GM23338 (cell line): ENCODE measurements at regions not wholly inside any gene's neighbourhood (a gene's known extent, or its start where the extent isn't known, plus 50 kb on each side); places are given as distances from the start of the nearest gene placed in this dataset.

Source experiments
- ATAC-seq: fragments of 200-7000 bp; cut with Tn5 transposase; 3 replicates; pipeline ENCODE4 v1.9.1; 2020
- DNase-seq: peaks from one replicate; pipeline ENCODE4 v3.0.0-alpha.2; 2015; ENCODE audit warnings: low spot score
- H2AFZ ChIP-seq: fragments of 200-600 bp; sonication (generic); 2 replicates; pipeline ENCODE4 v1.8.0; 2016; ENCODE audit warnings: antibody characterized with exemption, mild to moderate bottlenecking, moderate library complexity
- H3F3A ChIP-seq: fragments of 200-600 bp; sonication (generic); replicated peaks from 2 replicates; pipeline ENCODE4 v1.8.0; 2017; ENCODE audit warnings: antibody characterized with exemption, mixed run types, low read depth
- H3K27ac ChIP-seq: fragments of 200-600 bp; sonication (generic); 2 replicates; pipeline ENCODE4 v1.6.1; 2016; ENCODE audit warnings: low read depth
- H3K27me3 ChIP-seq: fragments of 200-600 bp; sonication (generic); 2 replicates; pipeline ENCODE4 v1.8.0; 2016; ENCODE audit warnings: mild to moderate bottlenecking, mixed run types, moderate library complexity; ENCODE audit not compliant: insufficient read depth
- H3K36me3 ChIP-seq: fragments of 200-600 bp; sonication (generic); 2 replicates; pipeline ENCODE4 v1.8.0; 2016; ENCODE audit warnings: mild to moderate bottlenecking; ENCODE audit not compliant: insufficient read depth
- H3K4me1 ChIP-seq: fragments of 200-600 bp; sonication (generic); 2 replicates; pipeline ENCODE4 v1.8.0; 2016; ENCODE audit warnings: mild to moderate bottlenecking, moderate library complexity; ENCODE audit not compliant: insufficient read depth
- H3K4me2 ChIP-seq: fragments of 200-600 bp; sonication (generic); 2 replicates; pipeline ENCODE4 v1.7.1; 2017; ENCODE audit warnings: mixed run types
- H3K4me3 ChIP-seq: fragments of 200-600 bp; sonication (generic); 2 replicates; pipeline ENCODE4 v1.6.1; 2016; ENCODE audit warnings: mixed run types
- H3K79me2 ChIP-seq: fragments of 200-600 bp; sonication (generic); replicated peaks from 2 replicates; pipeline ENCODE4 v1.8.0; 2017; ENCODE audit warnings: mild to moderate bottlenecking; ENCODE audit not compliant: insufficient read depth
- H3K9me2 ChIP-seq: fragments of 200-600 bp; sonication (generic); 2 replicates; pipeline ENCODE4 v1.8.0; 2017; ENCODE audit not compliant: insufficient read depth
- H4K20me1 ChIP-seq: fragments of 200-600 bp; sonication (generic); replicated peaks from 2 replicates; pipeline ENCODE4 v1.8.0; 2017; ENCODE audit warnings: mild to moderate bottlenecking; ENCODE audit not compliant: insufficient read depth
- H3K27ac Mint-ChIP-seq: 2 replicates; pipeline ENCODE4 v1.8.0; 2020; ENCODE audit warnings: inconsistent platforms, mild to moderate bottlenecking, moderate library complexity, mixed read lengths
- H3K27me3 Mint-ChIP-seq: 3 replicates; pipeline ENCODE4 v1.8.0; 2022; ENCODE audit warnings: low read depth, mild to moderate bottlenecking, moderate library complexity, mixed read lengths, inconsistent platforms; ENCODE audit not compliant: insufficient read depth, poor library complexity
- H3K36me3 Mint-ChIP-seq: 3 replicates; pipeline ENCODE4 v1.8.0; 2021; ENCODE audit warnings: low read depth, mild to moderate bottlenecking, inconsistent platforms, moderate library complexity, mixed read lengths
- H3K4me1 Mint-ChIP-seq: 3 replicates; pipeline ENCODE4 v1.8.0; 2020; ENCODE audit warnings: mild to moderate bottlenecking, inconsistent platforms, mixed read lengths
- H3K4me3 Mint-ChIP-seq: 3 replicates; pipeline ENCODE4 v1.8.0; 2021; ENCODE audit warnings: moderate library complexity, mild to moderate bottlenecking, inconsistent platforms, mixed read lengths
- H3K9me3 Mint-ChIP-seq: 3 replicates; pipeline ENCODE4 v1.8.0; 2020; ENCODE audit warnings: moderate library complexity, mild to moderate bottlenecking, inconsistent platforms, mixed read lengths
- CREB1 ChIP-seq: fragments of 250-450 bp; sonication (Bioruptor Pico); IDR thresholded peaks from 2 replicates; pipeline ENCODE4 v1.5.0; 2020; ENCODE audit warnings: low read depth, mild to moderate bottlenecking, moderate library complexity
- EZH2 ChIP-seq: fragments of 200-600 bp; sonication (generic); IDR thresholded peaks from one replicate; pipeline ENCODE4 v1.8.0; 2017; ENCODE audit warnings: antibody characterized with exemption, mild to moderate bottlenecking, low read depth; ENCODE audit not compliant: unreplicated experiment
- EZH2phosphoT487 ChIP-seq: fragments of 200-600 bp; sonication (generic); IDR thresholded peaks from one replicate; pipeline ENCODE4 v1.8.1; 2018; ENCODE audit warnings: antibody characterized with exemption; ENCODE audit not compliant: unreplicated experiment
- JUNB ChIP-seq: IDR thresholded peaks from one replicate; pipeline ENCODE4 v1.6.1; 2016; ENCODE audit warnings: antibody characterized with exemption; ENCODE audit not compliant: unreplicated experiment
- NANOG ChIP-seq: IDR thresholded peaks from 2 replicates; pipeline ENCODE4 v1.6.1; 2016; ENCODE audit warnings: antibody characterized with exemption, borderline replicate concordance
- POLR2AphosphoS5 ChIP-seq: IDR thresholded peaks from 2 replicates; pipeline ENCODE4 v1.6.1; 2016; ENCODE audit warnings: antibody characterized with exemption, low read depth
- STAT1 ChIP-seq: IDR thresholded peaks from one replicate; pipeline ENCODE4 v1.6.1; 2016; ENCODE audit warnings: antibody characterized with exemption; ENCODE audit not compliant: unreplicated experiment
- ZNF114 ChIP-seq: fragments of 250-450 bp; sonication (Bioruptor Pico); IDR thresholded peaks from 2 replicates; pipeline ENCODE4 v1.5.0; 2020; ENCODE audit warnings: mild to moderate bottlenecking, moderate library complexity
- ZNF331 ChIP-seq: fragments of 250-450 bp; sonication (Bioruptor Pico); IDR thresholded peaks from 2 replicates; pipeline ENCODE4 v1.5.0; 2020; ENCODE audit warnings: low read depth, mild to moderate bottlenecking, moderate library complexity
- TF ChIP-seq, protein P1 (sequence below), 2 experiments: fragments of 200-600 bp in 1 of 2; sonication (generic) in 1 of 2; conservative IDR thresholded peaks; 2 replicates each; pipeline versions ENCODE4 v1.5.1 to v1.6.1; 2016 to 2017; ENCODE audit warnings: antibody characterized with exemption in 2 of 2, low read depth in 2 of 2, mild to moderate bottlenecking in 2 of 2, moderate library complexity in 1 of 2
- TF ChIP-seq, protein P2 (sequence below): IDR thresholded peaks from one replicate; pipeline ENCODE4 v1.6.1; 2018; ENCODE audit warnings: antibody characterized with exemption; ENCODE audit not compliant: unreplicated experiment
- TF ChIP-seq, protein P3 (sequence below): fragments of 250-450 bp; sonication (Bioruptor Pico); IDR thresholded peaks from 2 replicates; pipeline ENCODE4 v1.5.0; 2020; ENCODE audit warnings: mild to moderate bottlenecking, moderate library complexity
- TF ChIP-seq, protein P4 (sequence below): IDR thresholded peaks from 2 replicates; pipeline ENCODE4 v1.6.1; 2016; ENCODE audit warnings: antibody characterized with exemption

- H3K27me3 Mint-ChIP-seq = peaks cover 2% of the 10 kb centered on the region
- H3K4me2 ChIP-seq = no peak overlapping the region
- H4K20me1 ChIP-seq = no peaks in the 10 kb centered on the region
- no peak overlapping the region for H3K27ac ChIP-seq
- ATAC-seq (no peak), DNase-seq (no peak)
- no peaks in the 10 kb centered on the region for H3K27me3 ChIP-seq
- H3K9me3 Mint-ChIP-seq = peaks cover 3% of the 10 kb centered on the region; the same call in 2 of the 3 replicates
- H3K9me2 ChIP-seq = no peaks in the 10 kb centered on the region; the same call in 1 of the 2 replicates
- H3K4me3 Mint-ChIP-seq = no peak overlapping the region
- H2AFZ ChIP-seq = no peak overlapping the region
- no peak for TF ChIP-seq JUNB
- no peak for TF ChIP-seq ZNF331 (CRISPR knock-in tag)
- no peak for TF ChIP-seq NANOG
- TF ChIP-seq ZNF114 = no peak
- TF ChIP-seq, protein P1, sequence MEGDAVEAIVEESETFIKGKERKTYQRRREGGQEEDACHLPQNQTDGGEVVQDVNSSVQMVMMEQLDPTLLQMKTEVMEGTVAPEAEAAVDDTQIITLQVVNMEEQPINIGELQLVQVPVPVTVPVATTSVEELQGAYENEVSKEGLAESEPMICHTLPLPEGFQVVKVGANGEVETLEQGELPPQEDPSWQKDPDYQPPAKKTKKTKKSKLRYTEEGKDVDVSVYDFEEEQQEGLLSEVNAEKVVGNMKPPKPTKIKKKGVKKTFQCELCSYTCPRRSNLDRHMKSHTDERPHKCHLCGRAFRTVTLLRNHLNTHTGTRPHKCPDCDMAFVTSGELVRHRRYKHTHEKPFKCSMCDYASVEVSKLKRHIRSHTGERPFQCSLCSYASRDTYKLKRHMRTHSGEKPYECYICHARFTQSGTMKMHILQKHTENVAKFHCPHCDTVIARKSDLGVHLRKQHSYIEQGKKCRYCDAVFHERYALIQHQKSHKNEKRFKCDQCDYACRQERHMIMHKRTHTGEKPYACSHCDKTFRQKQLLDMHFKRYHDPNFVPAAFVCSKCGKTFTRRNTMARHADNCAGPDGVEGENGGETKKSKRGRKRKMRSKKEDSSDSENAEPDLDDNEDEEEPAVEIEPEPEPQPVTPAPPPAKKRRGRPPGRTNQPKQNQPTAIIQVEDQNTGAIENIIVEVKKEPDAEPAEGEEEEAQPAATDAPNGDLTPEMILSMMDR (conservative IDR thresholded peaks at IDR 0.05; ENCODE audit: low read depth in 2 of 2) = no peak
- no peak for TF ChIP-seq STAT1
- TF ChIP-seq CREB1 (CRISPR knock-in tag) = no peak
- TF ChIP-seq EZH2phosphoT487 = no peak
- TF ChIP-seq EZH2 = no peak
- TF ChIP-seq, protein P2, sequence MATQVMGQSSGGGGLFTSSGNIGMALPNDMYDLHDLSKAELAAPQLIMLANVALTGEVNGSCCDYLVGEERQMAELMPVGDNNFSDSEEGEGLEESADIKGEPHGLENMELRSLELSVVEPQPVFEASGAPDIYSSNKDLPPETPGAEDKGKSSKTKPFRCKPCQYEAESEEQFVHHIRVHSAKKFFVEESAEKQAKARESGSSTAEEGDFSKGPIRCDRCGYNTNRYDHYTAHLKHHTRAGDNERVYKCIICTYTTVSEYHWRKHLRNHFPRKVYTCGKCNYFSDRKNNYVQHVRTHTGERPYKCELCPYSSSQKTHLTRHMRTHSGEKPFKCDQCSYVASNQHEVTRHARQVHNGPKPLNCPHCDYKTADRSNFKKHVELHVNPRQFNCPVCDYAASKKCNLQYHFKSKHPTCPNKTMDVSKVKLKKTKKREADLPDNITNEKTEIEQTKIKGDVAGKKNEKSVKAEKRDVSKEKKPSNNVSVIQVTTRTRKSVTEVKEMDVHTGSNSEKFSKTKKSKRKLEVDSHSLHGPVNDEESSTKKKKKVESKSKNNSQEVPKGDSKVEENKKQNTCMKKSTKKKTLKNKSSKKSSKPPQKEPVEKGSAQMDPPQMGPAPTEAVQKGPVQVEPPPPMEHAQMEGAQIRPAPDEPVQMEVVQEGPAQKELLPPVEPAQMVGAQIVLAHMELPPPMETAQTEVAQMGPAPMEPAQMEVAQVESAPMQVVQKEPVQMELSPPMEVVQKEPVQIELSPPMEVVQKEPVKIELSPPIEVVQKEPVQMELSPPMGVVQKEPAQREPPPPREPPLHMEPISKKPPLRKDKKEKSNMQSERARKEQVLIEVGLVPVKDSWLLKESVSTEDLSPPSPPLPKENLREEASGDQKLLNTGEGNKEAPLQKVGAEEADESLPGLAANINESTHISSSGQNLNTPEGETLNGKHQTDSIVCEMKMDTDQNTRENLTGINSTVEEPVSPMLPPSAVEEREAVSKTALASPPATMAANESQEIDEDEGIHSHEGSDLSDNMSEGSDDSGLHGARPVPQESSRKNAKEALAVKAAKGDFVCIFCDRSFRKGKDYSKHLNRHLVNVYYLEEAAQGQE = no peak
- TF ChIP-seq, protein P3, sequence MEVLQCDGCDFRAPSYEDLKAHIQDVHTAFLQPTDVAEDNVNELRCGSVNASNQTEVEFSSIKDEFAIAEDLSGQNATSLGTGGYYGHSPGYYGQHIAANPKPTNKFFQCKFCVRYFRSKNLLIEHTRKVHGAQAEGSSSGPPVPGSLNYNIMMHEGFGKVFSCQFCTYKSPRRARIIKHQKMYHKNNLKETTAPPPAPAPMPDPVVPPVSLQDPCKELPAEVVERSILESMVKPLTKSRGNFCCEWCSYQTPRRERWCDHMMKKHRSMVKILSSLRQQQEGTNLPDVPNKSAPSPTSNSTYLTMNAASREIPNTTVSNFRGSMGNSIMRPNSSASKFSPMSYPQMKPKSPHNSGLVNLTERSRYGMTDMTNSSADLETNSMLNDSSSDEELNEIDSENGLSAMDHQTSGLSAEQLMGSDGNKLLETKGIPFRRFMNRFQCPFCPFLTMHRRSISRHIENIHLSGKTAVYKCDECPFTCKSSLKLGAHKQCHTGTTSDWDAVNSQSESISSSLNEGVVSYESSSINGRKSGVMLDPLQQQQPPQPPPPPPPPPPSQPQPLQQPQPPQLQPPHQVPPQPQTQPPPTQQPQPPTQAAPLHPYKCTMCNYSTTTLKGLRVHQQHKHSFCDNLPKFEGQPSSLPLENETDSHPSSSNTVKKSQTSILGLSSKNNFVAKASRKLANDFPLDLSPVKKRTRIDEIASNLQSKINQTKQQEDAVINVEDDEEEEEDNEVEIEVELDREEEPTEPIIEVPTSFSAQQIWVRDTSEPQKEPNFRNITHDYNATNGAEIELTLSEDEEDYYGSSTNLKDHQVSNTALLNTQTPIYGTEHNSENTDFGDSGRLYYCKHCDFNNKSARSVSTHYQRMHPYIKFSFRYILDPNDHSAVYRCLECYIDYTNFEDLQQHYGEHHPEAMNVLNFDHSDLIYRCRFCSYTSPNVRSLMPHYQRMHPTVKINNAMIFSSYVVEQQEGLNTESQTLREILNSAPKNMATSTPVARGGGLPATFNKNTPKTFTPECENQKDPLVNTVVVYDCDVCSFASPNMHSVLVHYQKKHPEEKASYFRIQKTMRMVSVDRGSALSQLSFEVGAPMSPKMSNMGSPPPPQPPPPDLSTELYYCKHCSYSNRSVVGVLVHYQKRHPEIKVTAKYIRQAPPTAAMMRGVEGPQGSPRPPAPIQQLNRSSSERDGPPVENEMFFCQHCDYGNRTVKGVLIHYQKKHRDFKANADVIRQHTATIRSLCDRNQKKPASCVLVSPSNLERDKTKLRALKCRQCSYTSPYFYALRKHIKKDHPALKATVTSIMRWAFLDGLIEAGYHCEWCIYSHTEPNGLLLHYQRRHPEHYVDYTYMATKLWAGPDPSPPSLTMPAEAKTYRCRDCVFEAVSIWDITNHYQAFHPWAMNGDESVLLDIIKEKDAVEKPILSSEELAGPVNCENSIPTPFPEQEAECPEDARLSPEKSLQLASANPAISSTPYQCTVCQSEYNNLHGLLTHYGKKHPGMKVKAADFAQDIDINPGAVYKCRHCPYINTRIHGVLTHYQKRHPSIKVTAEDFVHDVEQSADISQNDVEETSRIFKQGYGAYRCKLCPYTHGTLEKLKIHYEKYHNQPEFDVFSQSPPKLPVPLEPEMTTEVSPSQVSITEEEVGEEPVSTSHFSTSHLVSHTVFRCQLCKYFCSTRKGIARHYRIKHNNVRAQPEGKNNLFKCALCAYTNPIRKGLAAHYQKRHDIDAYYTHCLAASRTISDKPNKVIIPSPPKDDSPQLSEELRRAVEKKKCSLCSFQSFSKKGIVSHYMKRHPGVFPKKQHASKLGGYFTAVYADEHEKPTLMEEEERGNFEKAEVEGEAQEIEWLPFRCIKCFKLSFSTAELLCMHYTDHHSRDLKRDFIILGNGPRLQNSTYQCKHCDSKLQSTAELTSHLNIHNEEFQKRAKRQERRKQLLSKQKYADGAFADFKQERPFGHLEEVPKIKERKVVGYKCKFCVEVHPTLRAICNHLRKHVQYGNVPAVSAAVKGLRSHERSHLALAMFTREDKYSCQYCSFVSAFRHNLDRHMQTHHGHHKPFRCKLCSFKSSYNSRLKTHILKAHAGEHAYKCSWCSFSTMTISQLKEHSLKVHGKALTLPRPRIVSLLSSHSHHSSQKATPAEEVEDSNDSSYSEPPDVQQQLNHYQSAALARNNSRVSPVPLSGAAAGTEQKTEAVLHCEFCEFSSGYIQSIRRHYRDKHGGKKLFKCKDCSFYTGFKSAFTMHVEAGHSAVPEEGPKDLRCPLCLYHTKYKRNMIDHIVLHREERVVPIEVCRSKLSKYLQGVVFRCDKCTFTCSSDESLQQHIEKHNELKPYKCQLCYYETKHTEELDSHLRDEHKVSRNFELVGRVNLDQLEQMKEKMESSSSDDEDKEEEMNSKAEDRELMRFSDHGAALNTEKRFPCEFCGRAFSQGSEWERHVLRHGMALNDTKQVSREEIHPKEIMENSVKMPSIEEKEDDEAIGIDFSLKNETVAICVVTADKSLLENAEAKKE (CRISPR knock-in tag) = no peak
- TF ChIP-seq, protein P4, sequence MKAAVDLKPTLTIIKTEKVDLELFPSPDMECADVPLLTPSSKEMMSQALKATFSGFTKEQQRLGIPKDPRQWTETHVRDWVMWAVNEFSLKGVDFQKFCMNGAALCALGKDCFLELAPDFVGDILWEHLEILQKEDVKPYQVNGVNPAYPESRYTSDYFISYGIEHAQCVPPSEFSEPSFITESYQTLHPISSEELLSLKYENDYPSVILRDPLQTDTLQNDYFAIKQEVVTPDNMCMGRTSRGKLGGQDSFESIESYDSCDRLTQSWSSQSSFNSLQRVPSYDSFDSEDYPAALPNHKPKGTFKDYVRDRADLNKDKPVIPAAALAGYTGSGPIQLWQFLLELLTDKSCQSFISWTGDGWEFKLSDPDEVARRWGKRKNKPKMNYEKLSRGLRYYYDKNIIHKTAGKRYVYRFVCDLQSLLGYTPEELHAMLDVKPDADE = no peak
- TF ChIP-seq POLR2AphosphoS5 = no peak
- peaks cover 37% of the 10 kb centered on the region for H3K4me1 Mint-ChIP-seq
- no peaks in the 10 kb centered on the region for H3K36me3 Mint-ChIP-seq
- no peaks in the 10 kb centered on the region for H3K36me3 ChIP-seq
- no peak overlapping the region for H3K27ac Mint-ChIP-seq
- no peaks in the 10 kb centered on the region for H3K79me2 ChIP-seq
- peaks cover 19% of the 10 kb centered on the region for H3K4me1 ChIP-seq
- no peak overlapping the region for H3K4me3 ChIP-seq
- no peaks in the 10 kb centered on the region for H3F3A ChIP-seq
These were observed 93.8 kb downstream of the SCP2D1 start for GRCh38 chr20:18907353-18907752.
